GM18868 (cell line): ENCODE measurements at regions not wholly inside any gene's neighbourhood (a gene's known extent, or its start where the extent isn't known, plus 50 kb on each side); places are given as distances from the start of the nearest gene placed in this dataset.
"Not testable (repeated sequence)": the region's sequence is repeated elsewhere in the genome, so short reads cannot be mapped to it uniquely, and the experiment has no call there.

Experiments
- ATAC-seq: cut with Tn5 transposase; IDR thresholded peaks from one replicate; pipeline ENCODE4 v1.9.1; 2021; ENCODE audit warnings: mild to moderate bottlenecking, moderate library complexity; ENCODE audit not compliant: unreplicated experiment

DNA sequence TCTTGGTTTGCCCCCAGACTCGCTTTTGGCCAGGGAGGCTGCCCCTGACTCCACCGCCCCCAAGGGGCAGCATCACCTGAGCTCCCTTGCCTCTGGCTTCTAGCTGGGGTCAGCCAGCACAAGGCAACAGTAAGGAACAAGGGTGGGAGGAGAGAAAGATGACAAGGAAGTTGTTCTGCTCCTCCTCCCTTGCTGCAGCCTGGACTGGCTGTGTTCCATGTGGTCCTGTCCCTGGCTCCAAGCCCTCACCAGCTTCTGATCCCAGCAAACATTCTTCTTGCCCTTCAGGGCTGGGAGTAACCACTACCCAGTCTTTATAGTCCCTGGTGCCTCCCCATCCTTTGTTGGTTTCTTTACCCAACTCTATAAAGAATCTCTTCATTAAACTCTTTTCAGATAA, 100.3 kb upstream of the SPIN1 start:
- ATAC-seq: no peak

DNA sequence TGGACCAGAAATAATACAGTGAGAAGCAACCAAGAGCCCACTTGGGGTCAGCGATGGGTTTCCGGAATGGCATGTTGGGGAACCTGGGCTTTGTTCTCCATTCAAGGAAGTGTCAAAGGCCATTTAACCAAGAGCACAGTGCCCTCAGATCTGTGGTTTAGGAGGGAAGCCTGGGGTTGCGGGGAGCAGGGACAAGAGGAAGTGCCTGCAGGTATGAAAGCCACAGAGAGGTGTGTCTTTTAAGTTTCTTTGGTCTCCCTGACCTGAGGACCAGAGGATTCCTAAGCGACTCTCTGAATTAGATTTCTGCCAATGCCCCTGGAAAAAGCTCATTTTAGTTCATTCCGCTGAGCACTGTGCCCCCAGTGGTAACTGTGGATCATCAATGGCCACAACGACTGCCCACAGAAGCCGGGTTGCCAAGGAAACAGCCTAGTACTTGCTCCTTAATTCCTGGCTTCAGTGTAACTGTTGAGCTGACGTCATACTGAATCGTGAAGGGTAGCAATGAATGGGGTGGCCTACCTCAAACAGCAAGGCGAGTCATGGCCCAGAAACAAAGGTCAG, 107.3 kb upstream of the SPIN1 start:
- no peak for ATAC-seq

DNA sequence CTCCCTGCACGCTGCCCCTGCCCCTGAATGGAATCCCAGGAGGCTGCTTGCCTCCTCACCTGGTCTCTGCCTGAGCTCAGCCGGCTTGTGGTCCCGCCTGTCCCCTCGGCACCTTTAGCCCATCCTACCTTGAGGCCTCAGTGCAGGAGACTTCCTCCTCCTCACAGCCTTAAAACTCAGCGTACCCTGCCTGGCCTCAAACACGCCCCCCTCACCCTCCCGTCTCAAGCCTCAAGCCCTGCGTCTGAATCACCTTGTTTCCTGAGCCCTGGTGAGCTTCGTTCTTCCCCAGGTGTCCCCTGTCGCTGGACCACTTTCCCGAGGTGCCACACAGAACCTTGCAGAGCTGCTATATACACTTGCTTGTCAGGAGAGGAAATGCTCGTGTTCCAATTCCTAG, 110.2 kb upstream of the SPIN1 start:
- no peak for ATAC-seq

DNA sequence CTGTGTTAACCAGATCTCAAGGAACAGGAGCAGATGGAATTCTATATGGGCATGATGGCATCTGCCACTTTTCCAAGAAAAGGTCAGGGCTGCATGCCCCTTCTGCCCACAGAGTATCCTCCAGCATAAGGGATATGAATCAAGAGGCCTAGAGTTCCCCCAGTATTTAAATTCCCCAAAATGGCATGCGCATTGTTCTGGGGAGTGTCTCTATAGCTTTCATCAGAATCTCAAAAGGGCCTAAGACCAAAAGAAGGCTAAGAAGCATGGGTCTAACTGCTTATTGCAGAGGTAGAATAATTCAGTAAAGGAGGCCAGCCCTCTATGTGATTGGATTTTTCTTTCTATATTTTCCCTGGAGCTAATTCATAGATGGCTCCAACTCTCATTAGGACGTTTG, 114.2 kb upstream of the SPIN1 start:
- no peak for ATAC-seq

DNA sequence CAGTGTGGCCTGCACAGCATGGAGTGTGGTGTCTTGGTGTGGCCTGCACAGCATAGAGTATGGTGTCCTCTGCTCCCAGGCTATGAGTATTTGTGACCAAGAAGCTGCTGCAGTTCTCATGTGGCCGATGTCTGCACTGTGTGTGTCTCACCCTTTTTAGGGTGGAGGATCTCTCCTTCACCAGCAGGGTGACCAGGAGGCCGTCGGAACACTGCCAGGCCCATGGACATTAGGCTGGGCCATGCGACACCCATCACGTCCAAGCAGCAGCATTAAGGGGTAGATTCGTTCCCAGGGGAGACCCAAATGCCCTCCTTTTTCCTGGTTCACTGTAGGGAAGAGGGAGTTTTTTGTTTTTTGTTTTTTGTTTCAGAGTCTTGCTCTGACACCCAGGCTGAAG, 115.3 kb upstream of the SPIN1 start:
- ATAC-seq: no peak

DNA sequence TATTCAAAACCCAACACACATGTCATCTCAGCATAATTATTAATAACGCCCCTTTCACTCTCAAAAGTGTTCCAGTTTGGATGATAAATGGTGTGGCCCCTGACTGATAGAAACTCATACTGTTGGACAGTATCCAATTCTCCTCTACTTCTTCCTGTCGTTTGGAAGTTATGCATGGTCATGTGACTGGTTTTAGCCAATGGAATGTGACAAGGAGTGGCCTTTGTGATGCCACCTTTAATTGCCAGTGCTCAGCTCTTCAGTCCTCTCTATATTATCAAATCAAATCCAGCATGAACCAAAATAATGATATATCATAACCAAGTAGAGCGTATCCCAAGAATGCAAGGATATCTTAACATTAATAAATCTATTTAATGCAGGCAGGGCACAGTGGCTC, 117.8 kb upstream of the SPIN1 start:
- ATAC-seq: no peak

DNA sequence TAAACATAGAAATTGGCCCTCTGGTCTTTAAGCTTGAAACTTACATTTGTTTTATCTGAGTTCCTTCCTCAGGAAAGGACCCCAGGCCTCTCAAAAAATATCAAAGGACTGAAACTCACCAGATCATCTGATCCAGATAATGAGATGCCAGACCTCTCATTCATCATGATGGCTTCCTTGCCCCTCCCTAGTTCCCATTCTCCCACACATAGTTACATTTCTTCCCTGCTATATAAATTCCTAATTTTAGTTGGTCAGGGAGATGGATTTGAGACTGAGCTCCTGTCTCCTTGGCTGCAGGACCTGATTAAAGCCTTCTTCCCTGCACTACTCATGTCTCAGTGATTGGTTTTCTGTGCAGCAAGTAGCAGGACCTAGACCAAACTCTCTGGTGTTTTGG, 119.4 kb upstream of the SPIN1 start:
- ATAC-seq: no peak

DNA sequence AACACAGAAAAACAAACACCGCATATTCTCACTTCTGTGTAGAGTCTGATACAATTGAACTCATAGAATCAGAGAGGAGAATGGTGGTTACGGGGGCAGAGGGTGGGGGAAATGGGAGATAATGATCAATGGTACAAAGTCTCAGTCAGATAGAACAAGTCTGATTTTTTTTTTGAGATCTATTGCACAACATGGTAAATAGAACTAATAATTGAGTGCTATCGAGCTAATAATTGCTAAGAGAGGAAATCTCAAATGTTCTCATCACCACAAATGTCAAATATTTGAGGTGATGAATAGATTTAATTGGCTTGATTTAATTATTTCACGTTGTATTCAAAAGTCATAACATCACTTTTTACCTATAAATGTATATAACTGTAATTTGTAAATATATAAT, 121.0 kb upstream of the SPIN1 start:
- no peak for ATAC-seq

DNA sequence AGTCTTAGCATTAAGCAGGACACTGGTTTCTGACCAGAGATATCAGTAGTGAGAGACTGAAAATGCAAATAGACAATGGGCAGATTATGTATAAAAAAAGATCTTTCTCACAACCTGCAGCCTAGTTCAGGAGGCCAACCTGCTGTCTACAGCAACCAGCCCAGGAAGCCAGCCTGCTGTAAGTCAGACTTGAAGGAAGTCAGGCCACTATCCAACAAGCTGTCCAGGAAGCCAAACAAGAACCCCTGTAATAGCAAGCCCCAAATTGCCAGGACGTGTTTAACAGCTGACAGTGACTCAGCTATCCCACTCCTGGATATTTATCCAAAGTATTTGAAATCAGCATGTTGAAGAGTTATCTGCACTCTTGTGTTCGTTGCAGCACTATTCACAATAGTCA, 121.8 kb upstream of the SPIN1 start:
- ATAC-seq: no peak

DNA sequence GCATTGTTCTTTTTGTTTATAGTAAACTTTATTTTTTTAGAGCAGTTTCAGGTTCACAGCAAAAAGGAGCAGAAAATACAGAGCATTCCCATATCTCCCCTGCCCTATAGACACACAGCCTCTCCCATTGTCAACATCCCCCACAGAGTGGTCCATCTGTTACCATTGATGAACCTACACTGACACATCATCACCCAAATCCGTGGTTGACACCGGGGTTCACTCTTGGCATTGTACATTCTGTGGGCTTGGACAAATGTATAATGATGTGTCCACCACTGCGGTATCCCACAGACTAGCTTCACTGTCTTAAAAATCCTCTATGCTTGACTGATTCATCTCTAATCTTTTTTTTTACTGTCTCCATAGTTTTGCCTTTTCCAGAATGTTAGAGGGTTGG, 120.7 kb upstream of the SPATA31C2 start:
- no peak for ATAC-seq

DNA sequence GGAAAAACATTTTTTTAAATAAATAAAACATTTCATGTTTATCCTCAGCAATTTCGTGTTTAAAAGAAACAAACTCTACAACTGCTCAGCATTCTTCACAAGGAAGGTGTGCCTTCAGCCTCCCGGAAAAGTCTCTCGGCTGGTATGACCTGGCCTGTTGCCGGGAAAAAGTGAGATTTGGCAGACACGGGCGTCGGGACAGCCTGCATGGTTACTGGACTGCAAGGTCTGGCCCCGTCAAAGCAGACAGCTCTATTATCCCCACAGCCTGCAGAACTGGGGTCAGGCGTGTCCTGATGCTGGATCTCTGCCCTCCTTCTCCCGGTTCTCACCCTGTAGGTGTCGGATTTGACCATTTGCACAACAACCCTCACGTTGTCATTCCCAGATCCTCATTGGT, 120.3 kb upstream of the SPATA31C2 start:
- ATAC-seq: no peak

DNA sequence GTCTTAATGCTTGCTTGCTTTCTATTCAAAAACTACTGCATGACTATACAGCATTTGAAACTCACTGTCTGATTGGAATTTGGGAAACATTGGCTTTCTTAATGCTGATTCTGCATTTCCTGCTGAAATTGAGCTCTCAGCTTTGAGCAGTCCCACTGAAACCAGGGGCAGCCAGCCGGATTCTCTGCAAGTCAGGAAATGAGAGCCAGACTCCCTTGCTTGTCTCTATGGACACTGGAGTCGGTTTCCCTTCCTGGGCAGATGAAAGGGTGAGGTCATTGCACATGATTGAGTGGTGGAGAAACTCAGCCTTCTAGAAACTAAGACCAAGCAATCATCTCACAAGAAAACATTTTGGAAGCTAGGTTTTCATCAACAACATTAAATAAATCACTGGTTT, 119.7 kb upstream of the SPATA31C2 start:
- ATAC-seq: no peak

DNA sequence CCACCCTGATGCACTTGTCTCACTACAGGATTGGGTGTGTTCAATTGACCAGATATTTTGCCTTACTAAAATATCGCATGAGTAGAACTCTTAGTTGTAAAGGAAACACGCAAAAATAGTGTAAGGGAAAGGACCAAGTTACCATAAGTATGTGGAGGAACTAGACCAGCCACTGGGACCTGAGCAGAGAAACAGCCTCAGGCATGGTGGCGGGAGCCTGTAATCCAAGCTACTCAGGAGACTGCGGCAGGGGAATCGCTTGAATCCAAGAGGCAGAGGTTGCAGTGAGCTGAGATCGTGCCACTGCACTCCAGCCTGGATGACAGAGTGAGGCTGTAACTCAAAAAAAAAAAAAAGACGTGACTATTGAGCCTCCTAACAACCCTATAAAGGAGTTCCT, 117.9 kb upstream of the SPATA31C2 start:
- no peak for ATAC-seq

DNA sequence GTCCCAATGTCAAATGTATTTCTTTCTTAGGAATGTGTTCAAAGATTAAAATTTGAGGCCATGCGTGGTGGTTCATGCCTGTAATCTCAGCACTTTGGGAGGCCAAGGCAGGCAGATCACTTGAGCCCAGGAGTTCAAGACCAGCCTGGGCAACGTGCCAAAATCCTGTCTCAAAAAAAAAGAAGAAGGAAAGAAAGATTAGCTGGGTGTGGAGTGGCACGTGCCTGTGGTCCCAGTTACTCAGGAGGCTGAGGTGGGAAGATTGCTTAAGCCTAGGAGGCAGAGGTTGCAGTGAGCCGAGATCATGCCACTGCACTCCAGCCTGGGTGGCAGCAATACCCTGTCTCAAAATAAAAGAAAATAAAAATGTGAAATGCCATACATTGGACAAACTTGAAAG, 117.5 kb upstream of the SPATA31C2 start:
- ATAC-seq: not testable (repeated sequence)

DNA sequence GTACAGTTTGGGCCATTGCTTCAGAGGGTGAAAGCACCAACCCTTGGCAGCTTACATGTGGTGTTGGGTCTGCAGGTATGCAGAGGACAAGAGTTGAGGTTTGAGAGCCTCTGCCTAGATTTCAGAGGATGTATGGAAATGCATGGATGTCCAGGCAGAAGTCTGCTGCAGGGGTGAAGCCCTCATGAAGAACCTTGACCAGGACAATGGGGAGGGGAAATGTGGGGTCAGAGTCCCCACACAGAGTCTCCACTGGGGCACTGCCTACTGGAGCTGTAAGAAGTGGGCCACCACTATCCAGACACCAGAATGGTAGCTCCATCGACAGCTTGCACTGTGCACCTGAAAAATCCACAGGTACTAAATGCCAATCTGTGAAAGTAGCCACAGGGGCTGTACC, 113.6 kb upstream of the SPATA31C2 start:
- no peak for ATAC-seq

DNA sequence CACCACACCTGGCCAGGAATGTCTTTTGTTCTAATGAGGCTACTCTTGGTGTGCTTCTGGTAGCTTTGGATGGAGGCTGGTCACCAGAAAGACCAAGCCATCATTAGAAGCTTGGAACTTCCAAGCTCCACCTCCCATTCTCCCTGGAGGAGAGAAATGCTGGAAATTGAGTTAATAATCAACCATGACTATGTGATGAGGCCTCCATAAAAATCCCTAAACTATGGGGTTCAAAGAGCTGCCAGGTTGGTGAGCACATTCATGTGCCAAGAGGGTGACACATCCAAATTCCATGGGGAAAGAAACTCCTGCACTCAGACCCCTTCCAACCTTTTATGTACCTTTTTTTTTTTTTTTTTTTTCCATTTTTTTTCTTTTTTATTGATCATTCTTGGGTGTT, 105.5 kb upstream of the SPATA31C2 start:
- no peak for ATAC-seq

DNA sequence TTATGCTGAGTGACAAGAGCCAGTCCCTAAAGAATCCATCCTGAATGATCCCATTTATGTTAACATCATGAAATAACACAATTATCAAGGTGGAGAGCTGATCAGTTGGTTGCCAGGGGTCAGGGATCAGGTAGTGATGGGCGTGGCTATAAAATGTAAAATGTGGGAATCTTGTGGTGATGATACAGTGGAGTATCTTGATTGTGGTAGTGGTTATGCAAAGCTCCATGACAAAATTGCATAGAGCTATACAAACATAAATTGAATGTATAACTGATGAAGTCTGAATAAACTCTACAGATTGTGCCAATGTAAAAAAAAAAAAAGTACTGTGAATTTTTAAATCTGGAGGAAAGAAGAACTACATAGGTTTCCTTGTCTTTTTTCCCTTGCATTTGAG, 104.6 kb upstream of the SPATA31C2 start:
- ATAC-seq: no peak

DNA sequence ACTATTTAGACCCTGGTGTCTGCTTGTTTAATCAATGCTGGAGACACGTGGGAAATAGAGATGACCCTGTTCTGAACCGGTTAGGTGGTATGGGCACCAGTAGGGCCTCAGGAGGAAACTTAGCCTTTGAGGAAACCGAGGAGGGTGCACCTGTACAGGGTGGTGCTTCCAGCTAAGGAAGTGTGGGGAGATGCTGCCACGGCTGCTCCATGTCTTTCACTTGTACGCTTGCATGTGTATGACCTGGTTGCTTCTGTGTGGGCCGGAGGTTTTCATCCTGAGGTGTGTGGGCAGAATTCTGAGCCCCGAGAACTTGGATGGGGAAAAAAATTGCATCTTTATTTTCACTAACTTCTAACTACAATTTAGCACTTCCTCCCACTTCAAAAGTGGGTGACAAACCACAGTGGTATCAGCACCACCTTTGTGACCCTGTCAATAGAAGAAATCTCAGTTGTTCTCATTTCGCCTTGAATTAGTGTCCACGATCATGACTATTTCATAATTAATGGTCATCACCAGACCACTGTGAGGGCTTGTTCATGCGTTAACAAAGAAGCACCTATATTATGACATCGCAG, 99.8 kb upstream of the SPATA31C2 start:
- no peak for ATAC-seq

DNA sequence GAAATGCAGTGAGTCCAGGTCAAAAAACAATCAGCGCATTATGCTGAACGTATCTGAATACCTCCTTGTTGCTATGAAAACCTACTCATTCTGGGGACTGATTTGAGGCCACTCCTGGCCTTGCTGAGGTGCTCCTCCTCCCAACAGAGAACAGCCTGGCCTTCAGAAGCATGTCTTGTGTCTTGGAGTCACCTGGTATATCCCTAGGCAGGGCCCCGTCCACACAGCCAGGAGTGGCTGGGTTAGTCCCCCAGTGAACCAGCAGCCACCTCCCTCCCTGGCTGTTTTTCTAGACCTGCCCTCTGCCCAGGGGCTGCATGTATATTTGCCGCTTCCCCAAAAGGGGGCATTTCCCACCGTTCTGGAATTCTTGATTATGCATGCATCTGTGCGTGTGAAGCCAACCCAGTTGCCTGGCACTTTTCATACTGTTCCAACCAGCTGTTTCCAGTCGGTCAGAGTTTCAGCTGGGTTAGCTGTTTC, 99.2 kb upstream of the SPATA31C2 start:
- no peak for ATAC-seq

DNA sequence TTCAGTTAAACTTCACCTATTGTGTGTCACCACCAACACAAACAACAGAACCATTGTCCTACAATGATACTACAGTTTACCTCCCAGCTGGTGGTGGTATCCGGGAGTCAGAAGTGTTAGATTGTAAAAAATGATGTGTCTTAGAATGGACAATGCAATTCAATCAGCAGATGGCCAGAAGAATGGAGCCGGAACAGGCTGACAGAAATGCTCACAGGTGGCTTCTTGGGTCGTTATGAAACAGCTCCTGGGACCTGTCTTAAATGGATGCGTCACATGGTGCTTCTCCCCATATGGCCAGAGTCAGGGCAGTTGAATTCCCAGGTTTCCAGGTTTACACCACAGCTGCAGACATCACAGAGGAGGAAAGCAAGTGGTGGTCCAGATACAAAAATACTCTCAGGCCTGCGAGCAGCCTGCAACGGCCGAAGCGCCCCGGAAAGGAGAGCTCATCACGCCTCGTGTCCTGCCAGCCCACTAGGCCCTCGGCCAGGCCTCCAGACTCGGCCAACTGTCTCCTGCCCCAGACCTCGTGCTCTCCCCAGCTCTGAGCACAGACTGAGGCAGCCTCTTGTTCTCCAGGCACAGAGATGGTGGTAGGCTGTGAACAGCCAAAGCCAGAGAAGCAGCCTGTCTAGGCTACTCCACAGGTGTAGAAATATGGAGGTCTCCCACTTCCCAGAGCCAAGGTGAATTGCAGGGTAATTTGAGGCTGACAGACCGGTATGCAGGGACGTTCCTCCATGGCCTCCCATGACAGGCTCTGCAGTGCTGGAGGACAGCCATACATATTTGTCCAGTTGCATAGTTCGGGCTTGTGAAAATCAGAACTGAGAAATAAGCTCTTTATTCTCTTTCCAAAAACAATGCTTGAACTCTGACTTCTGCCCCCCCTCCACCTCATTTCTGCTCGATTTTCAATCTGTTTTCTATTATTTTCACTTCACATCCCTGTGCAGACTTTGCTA, 98.5 kb upstream of the SPATA31C2 start:
- ATAC-seq: no peak

DNA sequence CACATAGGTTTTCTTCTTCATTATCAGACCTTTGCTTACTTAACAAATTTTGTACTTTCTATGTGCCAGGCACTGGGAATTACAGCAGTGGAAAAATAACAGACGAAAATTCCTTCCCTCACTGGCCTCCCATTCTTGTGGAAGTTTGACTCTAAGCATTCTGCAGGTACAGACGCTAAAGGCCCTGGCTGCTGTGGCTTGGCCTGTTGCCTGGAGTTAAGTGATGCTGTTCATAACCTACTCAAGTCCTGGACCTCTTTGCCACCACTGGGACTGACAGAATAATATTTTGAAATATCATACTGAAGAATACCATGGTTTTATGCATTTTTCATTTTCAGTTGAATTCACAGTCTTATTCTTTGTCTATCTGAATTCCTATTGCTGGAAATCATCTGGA, 97.3 kb upstream of the SPATA31C2 start:
- ATAC-seq: no peak

DNA sequence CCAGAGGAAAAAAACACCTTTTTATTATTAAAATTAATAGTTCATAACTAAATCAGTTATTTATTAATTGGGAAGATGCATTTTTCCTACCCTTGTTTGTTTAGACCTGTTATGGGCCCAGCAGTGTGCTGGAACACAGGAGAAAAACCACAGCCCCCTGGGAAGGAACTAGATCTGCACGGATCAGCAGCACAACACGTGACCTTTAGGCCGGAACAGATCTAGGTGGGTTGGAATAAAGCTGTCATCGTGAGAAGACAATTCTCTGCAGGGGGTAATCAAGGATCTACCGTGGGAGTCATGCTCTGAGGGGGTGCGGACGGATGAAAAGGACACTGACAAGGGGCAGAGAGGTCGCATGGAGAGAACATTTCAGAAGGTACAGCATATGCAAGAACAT, 95.8 kb upstream of the SPATA31C2 start:
- no peak for ATAC-seq
